Stimulated activated CD4-positive, alpha-beta T cell treated with anti-CD3 and anti-CD28 coated beads, Interleukin-1b, Interleukin-23, amount 100 ng/mL, for 48 hours (primary cell): ENCODE measurements at regions not wholly inside any gene's neighbourhood (a gene's known extent, or its start where the extent isn't known, plus 50 kb on each side); places are given as distances from the start of the nearest gene placed in this dataset.
"Not testable (repeated sequence)": the region's sequence is repeated elsewhere in the genome, so short reads cannot be mapped to it uniquely, and the experiment has no call there.

Experiments
- DNase-seq: peaks from one replicate; pipeline ENCODE4 v3.0.0-alpha.2; 2020

DNA sequence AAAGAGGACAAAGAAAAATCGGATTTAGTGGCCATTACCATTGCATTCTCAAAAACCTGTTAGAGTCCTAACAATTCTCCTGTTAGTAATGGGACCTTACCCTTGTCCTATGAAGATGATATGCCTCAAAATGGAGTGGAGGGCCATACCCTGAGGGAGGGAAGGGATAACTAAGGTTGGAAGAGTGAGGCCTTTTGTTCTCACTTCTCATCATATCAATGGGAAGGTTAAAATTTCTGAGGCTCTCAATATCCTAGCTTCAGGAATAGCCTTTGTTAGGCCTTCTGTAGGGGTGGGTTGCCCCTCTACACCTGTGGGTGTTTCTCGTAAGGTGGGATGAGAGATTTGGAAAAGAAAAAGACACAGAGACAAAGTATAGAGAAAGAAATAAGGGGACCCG is 109.4 kb upstream of the SGIP1 start:
- DNase-seq = not testable (repeated sequence)

DNA sequence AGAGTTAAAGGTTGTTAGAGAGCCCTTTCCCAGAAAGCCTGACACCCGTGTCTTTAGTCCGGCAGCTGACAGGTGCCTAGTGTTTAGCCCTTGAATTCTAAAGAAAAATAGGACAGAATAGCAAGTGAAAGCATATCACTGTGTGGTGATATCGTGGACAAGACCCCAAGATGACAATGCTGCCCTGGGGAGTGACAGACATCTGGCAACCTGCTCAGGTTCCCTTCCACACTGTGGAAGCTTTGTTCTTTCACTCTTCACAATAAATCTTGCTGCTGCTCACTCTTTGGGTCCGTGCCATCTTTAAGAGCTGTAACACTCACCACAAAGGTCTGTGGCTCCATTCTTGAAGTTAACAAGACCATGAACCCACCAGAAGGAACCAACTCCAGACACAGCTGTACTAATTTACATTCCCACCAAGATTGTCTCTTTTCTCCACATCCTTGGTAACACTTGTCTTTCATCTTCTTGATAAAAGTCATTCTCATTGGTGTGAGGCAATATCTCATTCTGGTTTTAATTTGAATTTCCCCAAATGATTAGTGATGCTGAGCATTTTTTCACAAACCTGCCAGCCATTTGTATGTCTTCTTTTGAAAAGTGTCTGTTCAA is 107.6 kb upstream of the SGIP1 start:
- DNase-seq = no peak

DNA sequence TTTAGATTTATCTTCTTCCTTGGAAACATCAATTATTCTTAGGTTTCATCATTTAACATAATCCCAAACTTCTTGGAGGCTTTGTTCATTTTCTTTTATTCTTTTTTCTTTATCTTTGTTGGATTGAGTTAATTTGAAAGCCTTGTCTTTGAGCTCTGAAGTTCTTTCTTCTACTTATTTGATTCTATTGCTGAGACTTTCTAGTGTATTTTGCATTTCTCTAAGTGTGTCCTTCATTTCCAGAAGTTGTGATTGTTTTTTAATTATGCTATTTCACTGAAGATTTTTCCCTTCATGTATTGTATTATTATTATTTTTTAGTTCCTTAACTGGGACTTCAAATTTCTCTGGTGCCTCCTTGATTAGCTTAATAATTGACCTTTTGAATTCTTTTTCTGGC is 103.1 kb upstream of the SGIP1 start:
- DNase-seq = not testable (repeated sequence)

DNA sequence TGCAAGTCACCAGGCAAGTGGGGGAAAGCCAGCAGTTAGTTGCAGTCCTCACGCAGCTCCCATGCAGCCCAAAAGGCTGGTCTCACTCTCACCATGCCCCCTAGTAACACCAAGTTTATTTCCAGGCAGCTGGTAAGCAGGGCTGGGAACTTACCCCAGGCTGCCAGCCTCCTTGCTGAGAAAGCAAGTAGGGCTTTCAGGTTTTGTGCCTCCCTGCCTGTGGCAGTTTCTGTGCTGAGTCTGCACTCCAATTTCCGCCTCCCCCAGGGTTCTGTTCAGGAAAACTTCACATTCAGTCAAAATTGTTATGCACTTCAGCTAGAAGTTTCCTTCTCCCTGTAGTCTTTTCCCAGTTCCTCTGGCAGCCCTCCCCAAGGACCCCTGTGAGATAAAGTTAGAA is 102.0 kb upstream of the SGIP1 start:
- DNase-seq = no peak

DNA sequence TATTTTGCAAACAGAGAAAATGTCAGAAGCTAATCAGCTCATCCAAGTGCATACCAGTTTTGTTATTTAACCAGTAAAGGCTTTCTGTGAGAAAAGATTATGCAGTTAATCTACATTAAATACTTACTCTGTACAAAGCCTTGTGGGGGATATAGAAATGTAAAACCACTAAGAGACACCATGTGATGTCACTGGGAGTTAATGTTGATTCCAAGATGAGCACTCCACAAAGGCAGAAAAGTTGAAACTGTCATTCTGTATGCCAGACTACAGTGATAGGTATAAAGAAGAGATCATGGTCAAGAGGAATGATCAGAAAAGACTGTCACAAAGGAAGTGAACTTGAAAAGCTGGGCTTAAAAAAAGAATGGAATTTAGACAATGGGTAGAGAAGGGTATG is 100.3 kb upstream of the SGIP1 start:
- no peak for DNase-seq

DNA sequence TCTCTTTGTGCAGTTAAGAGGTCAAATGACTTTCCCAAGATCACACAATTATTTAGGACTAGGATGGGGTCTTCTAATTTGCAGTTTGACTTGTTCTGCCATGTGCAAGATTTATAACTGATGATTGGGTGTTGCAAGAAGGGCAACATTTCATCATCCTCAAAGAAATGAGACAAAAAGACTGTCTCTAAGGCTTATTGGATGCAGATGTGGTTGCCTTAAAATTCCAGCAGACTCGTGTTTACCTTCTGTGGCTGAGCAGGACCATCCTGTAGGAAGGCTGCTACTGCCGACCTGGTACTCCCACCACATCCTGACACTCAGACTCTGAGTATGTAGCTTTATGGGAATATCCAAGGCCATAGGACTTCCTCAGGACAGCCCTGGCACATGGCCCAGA is 99.9 kb upstream of the SGIP1 start:
- no peak for DNase-seq

DNA sequence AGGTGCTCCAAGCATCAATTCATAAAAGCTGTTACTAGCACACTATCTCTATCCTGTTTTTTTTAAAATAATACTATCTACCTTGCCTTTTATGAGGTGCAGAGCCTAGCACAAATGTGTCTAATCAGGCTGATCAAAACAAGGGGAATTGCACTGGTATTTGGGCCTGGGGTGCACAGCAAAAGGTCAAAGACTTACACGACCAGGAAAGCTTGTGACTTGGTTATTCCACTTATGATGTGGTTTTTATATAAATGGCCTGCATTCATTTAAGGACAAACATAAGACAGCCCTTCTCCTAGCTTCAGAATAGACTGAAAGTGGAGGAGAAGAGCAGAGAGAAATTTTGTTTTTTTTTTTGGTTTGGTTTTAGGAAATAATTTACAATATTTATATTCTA is 98.4 kb upstream of the SGIP1 start:
- no peak for DNase-seq

DNA sequence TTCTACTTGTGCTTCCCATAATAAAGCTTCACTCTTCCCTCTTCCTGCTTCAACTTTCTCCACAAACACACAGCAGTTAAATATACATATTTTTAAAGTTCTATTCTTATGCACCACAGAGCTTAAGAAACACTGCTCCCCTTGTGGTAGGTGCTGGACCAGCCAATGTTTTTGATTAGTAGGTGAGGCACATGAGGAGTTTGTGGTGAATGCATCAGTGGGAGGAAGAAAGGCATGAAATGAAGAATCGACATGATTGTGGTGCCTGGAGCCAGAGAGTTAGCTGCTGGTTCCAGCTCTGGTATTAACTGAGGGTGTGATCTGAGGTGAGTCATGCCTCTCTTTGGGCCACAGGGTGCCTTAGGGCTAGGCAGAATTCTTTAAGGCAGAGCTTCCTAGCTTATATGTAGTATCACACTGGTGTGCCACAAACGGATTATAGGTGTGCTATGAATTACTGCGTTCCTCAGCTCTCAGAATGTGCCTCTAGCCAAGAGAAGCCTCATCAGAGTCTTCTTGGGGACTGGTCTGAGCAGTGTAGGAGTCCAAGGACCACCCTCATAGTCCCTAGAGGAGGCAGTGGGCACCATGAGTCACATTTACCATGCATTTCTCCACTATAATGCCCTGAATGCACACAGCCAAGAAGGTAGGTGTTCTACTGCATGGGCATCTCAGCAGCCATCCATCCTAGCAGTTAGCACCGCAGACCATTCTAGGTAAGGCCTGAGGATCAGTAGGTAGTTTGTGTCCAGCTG is 97.4 kb upstream of the SGIP1 start:
- peak; percentile 76 for DNase-seq

DNA sequence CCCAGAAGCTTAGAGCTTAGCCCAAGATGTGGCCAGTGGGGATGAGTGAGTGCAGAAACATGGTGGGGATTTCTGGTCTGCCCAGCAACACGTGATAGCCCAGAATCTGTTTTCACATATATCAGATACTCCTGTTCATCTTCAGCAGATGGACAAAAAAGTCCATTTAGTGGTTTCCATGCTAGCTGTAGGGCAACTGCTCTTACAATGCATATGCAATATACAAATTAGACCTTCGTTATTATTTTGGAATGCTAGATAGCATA is 96.9 kb upstream of the SGIP1 start:
- no peak for DNase-seq

DNA sequence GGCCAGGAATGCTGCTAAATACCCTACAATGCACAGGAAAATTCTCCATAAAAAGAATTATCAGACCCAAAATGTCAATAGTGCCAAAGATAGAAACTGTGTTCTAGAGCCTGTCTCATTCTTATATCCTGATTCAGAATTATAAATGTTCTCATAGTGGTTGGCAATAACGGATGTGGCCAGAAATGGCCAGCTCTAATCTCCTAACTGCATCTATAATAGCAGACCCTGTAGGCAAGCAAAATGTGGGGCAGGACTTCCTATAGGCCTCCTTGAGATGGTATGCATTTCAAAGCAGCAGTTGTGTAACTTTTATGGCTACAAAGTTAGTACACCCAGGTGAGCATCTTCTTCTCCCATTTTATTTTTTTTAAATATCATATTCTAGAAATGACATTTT is 95.9 kb upstream of the SGIP1 start:
- no peak for DNase-seq

DNA sequence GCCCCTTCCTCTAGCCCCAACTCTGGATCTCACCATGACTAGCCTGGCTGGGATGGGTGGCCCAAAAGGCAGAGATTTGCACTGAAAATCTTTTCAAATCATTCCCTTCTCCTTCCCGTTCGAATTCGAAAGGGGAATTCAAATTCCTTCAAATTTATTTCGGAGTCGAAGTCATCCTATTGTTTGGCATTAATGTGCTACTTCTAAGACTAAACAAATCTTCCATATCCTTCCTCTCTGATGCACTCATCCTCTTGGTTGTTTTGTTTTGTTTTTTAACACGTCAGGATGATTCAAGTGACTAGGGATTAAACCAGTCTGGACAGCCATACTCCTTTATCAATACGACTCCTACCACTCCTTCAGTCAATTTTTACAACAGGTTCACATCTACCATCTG is 95.5 kb upstream of the SGIP1 start:
- no peak for DNase-seq

DNA sequence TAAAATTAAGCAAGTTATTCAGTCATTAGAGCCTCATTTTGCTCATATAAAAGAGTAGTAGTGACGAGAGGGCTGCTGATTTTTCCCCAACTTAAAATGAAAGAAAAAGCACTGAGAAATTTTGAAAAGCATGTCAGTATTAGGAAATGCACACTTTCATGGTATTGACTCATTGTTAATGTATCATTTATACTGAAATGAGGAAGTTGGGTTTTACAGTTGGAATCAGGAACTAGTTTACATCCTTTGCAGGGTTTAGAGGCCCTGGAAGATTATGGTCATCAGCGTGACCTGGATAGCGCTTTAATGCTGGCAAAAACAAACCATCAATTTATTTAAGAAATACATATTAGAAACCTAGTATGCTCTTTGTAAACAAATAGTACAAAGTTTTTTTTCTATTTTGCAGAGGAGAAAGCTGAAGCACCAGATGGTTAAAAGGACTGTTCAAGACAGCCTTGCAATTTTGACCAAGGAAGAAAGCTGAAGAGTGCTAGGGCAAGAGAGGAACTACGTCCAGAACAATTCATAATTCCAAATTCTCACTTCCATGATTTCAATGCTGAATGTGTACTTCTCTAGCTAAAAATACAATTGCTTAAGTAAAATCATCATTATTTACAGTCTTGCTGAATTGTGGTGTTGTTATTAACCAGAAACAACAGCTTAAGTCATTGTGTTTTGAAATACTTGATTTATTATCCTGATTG is 94.8 kb upstream of the SGIP1 start:
- DNase-seq = no peak

DNA sequence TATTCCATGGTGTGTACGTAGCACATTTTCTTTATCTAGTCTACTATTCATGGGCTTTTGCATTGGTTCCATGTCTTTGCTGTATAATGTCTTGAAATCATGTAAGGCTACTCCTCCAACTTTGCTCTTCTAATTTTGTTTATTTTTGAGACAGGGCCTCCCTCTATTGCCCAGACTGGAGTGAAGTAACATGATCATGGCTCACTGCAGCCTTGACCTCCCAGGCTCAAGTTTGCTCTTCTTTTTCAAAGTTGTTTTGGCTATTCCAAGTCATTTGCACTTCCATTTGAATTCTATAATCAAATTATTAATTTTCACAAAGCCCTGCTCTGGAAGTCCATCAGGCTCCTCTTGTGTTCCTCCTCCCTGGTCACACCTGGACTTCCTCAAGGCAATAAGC is 90.2 kb upstream of the SGIP1 start:
- no peak for DNase-seq

DNA sequence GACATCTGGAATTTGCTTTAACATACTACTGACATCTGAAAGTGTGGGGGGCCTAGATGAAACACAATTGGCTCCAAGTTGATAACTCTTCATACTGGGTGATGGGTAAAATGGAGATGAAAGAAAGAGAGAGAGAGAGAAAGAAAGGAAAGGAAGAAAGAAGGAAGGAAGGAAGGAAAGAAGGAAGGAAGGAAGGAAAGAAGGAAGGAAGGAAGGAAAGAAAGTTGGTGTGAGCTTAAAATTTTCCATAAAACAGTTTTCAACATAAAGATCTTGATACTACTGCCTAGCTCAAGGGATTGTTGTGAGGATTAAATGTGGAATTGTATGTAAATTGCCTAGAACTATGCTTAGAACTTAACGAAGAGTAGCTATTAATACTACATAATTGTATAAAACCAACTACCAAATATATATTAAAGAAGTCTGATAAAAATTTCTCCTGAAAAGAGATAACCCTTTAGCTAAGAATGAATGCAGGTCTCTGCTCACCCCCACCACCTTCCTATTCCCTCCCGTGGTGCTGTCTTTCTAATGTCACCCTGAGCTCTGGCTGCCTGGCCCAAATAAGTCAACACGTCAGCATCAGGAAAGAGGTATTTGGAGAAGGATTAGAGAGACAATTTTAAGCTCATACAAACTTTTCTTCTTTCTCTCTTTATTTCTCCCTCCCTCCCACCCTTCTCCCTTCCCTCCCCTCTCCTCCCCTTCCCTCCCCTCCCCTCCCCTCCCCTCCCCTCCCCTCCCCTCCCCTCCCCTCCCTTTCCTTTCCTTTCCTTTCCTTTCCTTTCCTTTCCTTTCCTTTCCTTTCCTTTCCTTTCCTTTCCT is 89.3 kb upstream of the SGIP1 start:
- no peak for DNase-seq

DNA sequence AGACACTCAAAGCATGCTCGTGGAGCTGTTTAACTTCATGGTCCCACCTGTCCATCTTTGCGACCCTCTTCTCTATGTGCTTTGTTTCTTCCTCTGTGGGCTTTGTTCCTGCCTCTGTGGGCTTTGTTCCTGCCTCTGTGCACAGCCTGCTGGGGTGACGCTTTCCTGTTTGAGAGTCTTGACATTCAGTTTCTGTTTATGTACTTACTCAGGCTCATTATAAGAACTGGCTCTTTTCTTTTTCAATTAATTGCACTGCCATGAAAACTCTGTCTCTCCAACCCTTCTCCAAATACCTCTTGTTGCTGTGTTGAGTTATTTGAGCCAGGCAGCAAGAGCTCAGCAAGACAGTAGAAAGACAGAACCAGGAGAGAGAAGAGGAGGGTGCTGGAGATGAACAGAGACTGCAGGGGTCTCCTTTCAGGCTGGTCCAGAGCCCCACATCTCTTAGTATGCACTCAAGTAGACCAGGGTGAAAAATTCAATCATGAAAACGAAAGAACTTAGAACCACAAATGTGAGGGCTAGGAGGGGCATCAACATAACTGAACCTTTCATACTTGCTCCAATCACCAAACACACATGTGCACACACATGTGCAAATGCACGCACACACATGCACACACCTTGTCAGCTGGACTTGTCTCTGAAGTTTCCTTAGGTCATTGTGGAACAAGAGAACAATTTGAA is 88.3 kb upstream of the SGIP1 start:
- DNase-seq = peak; percentile 63

DNA sequence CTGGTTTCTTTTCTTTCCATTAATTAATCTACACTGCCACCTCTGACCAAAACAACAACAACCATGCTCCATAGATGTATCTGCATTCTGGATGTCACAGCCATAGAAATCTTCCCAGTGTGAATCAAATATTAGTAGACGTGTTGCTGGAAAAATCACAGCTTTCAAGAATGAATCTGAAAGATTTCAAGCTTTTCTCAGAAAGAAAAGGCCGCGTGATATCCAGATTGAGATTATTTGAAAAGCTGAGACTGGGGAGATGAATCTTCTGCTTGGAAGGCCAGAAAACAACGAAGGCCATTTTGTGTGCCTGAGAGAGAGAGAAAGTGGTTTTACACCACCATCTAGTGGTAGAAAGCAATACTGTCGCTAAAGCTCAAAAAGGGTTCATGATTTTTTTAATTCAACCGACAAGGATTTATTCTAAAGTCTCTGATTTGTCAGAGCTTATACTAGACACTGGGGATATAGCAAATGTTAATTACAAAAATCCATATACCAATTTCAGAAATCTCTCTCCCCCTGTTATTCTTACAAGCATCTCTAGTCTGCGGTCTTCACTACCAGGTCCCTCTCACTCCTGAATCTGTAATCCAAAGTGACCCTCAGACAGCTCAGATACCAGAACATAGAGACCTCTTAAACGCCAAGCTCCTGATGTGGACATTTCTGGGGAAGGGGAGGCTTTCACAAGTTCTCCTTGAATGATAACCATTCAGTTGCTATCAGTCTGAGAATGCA is 87.5 kb upstream of the SGIP1 start:
- peak; percentile 14 for DNase-seq

DNA sequence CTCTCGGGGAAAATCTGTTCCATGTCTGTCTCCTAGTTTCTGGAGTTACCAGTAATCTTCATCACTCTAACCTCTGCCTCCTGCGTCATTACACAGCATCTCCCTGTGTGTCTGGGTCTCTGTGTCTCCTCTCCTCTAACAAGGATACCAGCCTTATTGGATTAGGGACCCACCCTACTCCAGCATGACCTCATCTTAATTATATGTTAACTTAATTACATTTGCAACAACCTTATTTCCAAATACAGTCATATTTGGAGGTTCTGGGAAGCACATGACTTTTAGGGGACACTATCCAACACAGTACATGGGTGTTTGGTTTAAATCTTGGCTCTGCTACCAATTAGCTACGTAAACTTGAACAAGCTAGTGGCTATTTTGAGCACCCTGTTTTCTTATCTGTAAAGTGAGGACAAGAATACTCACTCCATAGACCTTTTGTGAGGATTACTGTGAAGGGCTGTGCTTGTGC is 83.9 kb upstream of the SGIP1 start:
- no peak for DNase-seq

DNA sequence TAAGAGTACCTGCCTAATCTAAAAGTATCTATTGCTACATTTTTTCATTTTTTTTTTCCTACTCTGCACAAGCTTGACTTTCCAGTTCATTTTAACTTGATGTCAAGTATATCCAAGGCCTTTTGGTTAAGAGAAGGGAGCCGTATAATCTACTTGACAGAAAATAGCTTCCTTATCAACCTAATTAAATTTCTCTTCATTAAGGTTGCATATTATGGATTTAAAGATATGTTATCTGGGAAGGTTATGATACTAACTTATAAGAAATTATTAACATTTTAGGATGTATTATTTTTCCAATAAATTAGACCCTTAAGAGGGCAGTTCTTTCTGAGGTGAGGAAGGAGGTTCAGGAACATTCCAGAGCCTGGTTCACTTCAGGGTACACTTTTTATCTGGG is 83.1 kb upstream of the SGIP1 start:
- no peak for DNase-seq

DNA sequence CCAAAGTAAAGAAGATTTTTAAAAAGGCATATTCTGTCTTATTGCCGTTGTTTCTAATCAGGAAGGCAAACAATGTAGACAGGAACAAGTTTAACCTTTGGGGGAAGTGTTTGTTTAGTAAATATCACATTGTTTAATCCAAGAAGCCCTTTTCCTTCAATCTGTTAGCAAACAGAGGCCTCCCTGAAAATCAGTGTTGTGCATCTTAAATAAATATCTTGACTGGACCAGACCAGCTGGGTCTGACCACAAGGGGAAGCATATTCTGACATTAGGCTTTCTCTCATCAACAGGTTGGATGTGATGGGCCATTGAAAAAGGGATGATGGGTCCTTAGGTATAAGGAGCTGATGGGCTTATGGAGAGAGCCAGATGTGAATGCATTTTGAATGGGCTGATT is 81.8 kb upstream of the SGIP1 start:
- DNase-seq = no peak

DNA sequence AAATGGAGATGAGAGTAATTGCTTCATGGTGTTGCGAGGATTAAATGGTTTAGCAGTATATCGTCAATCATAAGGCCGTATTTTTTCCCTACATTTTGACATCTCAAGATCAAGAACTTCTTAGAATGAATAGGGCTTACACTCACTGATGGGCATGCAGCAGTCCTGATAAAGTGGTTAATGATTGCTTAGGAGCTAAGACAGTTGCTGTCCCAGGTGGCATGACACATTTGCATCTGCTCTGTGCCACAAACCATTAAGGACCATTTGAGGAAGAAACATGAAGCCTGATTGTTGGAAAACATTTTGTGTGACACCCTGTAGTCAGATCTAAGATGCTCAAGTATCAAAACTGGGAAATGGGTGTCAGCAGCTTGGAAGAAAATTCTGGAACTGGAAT is 81.0 kb upstream of the SGIP1 start:
- no peak for DNase-seq

DNA sequence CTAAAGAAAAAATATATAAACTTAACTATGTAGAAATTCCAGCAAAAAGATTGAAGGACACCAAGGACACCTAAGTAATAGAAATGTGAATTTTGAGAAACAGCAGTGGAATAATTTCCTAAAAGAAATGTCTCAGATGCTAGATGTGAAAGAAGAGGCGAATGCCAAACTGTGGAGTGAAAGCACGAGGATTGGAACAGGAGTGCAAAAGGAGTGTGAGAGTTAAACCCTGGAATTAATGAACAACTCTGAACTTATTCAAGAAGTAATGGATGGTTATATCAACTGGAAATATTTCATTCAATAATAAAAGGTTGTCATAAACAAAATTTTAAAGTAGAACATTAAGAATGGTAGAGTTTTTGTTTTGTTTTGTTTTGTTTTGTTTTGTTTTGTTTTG is 78.5 kb upstream of the SGIP1 start:
- DNase-seq = no peak

DNA sequence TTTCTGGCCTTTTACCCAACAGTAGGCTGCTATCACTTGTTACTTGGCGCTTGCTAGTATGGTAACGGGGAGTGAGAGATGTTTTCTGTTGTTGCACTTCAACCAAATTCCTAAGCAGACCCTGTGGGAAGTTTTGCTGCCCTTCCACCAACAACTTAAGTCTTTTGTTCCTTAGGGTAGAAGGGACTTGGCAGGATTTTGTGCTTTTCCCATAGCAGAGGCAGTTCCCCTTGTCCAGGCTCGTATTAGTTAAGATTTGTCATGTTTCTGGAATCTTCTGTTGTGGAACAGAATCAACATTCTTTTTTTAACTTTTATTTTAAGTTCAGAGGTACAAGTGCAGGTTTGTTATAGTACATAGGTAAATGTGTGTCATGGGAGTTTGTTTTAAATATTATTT is 73.2 kb upstream of the SGIP1 start:
- no peak for DNase-seq
